Glutamatergic neuron (in vitro differentiated cells): ENCODE measurements at regions not wholly inside any gene's neighbourhood (a gene's known extent, or its start where the extent isn't known, plus 50 kb on each side); places are given as distances from the start of the nearest gene placed in this dataset.

Experiments used
- DNase-seq: peaks from one replicate; pipeline ENCODE4 v3.0.0; 2022
- H3K27ac Mint-ChIP-seq: one replicate; pipeline ENCODE4 v1.8.0; 2020; ENCODE audit warnings: mild to moderate bottlenecking, mixed read lengths, inconsistent platforms; ENCODE audit not compliant: unreplicated experiment
- H3K27me3 Mint-ChIP-seq: one replicate; pipeline ENCODE4 v1.8.0; 2020; ENCODE audit warnings: mild to moderate bottlenecking, moderate library complexity, mixed read lengths, inconsistent platforms; ENCODE audit not compliant: unreplicated experiment
- H3K36me3 Mint-ChIP-seq: one replicate; pipeline ENCODE4 v1.8.0; 2020; ENCODE audit warnings: mild to moderate bottlenecking, mixed read lengths, inconsistent platforms; ENCODE audit not compliant: unreplicated experiment
- H3K4me1 Mint-ChIP-seq: one replicate; pipeline ENCODE4 v1.8.0; 2020; ENCODE audit warnings: mild to moderate bottlenecking, low read depth, mixed read lengths, inconsistent platforms; ENCODE audit not compliant: unreplicated experiment
- H3K4me3 Mint-ChIP-seq: one replicate; pipeline ENCODE4 v1.8.0; 2020; ENCODE audit warnings: mild to moderate bottlenecking, mixed read lengths, inconsistent platforms; ENCODE audit not compliant: unreplicated experiment
- H3K9me3 Mint-ChIP-seq: one replicate; pipeline ENCODE4 v1.8.0; 2020; ENCODE audit warnings: mild to moderate bottlenecking, moderate library complexity, mixed read lengths, inconsistent platforms; ENCODE audit not compliant: unreplicated experiment
- CTCF ChIP-seq: fragments of 200-600 bp; sonication (generic); IDR thresholded peaks from one replicate; pipeline ENCODE4 v1.5.0; 2021; ENCODE audit not compliant: partially characterized antibody, unreplicated experiment

GRCh38 chr12:100692502-100692901, 102.1 kb upstream of the ANO4 start:
- DNase-seq: no peak
- Mint-ChIP-seq H3K36me3 (no peaks in the 10 kb centered on the region), H3K4me1 (no peaks in the 10 kb centered on the region), H3K4me3 (no peak overlapping the region), H3K27me3 (no peaks in the 10 kb centered on the region), H3K9me3 (no peaks in the 10 kb centered on the region), H3K27ac (no peak overlapping the region)
- no peak for TF ChIP-seq CTCF

GRCh38 chr12:100698518-100698917, 96.1 kb upstream of the ANO4 start:
- H3K4me3 Mint-ChIP-seq: no peak overlapping the region
- no peak overlapping the region for H3K27ac Mint-ChIP-seq
- H3K4me1 Mint-ChIP-seq: no peaks in the 10 kb centered on the region
- TF ChIP-seq CTCF: no peak
- H3K9me3 Mint-ChIP-seq: no peaks in the 10 kb centered on the region
- H3K36me3 Mint-ChIP-seq: no peaks in the 10 kb centered on the region
- peaks cover 2% of the 10 kb centered on the region for H3K27me3 Mint-ChIP-seq
- DNase-seq: no peak

GRCh38 chr12:100699209-100699608, 95.4 kb upstream of the ANO4 start:
- Mint-ChIP-seq H3K36me3 (no peaks in the 10 kb centered on the region), H3K4me3 (no peak overlapping the region), H3K27ac (no peak overlapping the region), H3K9me3 (no peaks in the 10 kb centered on the region), H3K27me3 (peaks cover 2% of the 10 kb centered on the region), H3K4me1 (no peaks in the 10 kb centered on the region)
- TF ChIP-seq CTCF: no peak
- DNase-seq: no peak

- Mint-ChIP-seq H3K36me3 (no peaks in the 10 kb centered on the region), H3K4me1 (peaks cover 16% of the 10 kb centered on the region), H3K4me3 (no peak overlapping the region), H3K9me3 (peaks cover 4% of the 10 kb centered on the region), H3K27me3 (peaks cover 3% of the 10 kb centered on the region), H3K27ac (no peak overlapping the region)
- no peak for DNase-seq
- no peak for TF ChIP-seq CTCF
These were observed 91.2 kb upstream of the ANO4 start for GRCh38 chr12:100703337-100703736.

GRCh38 chr12:100703868-100704267, 90.7 kb upstream of the ANO4 start:
- H3K9me3 Mint-ChIP-seq: peaks cover 4% of the 10 kb centered on the region
- H3K27ac Mint-ChIP-seq: no peak overlapping the region
- TF ChIP-seq CTCF: no peak
- no peaks in the 10 kb centered on the region for H3K36me3 Mint-ChIP-seq
- H3K27me3 Mint-ChIP-seq: peaks cover 3% of the 10 kb centered on the region
- DNase-seq: no peak
- H3K4me1 Mint-ChIP-seq: peaks cover 16% of the 10 kb centered on the region
- H3K4me3 Mint-ChIP-seq: no peak overlapping the region
